ENCODE measurements at regions not wholly inside any gene's neighbourhood (a gene's known extent, or its start where the extent isn't known, plus 50 kb on each side); places are given as distances from the start of the nearest gene placed in this dataset.

GRCh38 chr11:82321206-82321605 lies 412.5 kb downstream of the FAM181B start (continued):
- TF ChIP-seq MAX (IDR thresholded peaks at IDR 0.05) (no peak), SP2 (IDR thresholded peaks at IDR 0.05; ENCODE audit: low read length) (no peak), CREB1 (IDR thresholded peaks at IDR 0.05) (no peak), RXRA (IDR thresholded peaks at IDR 0.05; ENCODE audit: insufficient read depth, low read depth, low read length) (no peak)

Data from H1 (cell line).